Esophagus muscularis mucosa (tissue), 4 donors: ENCODE measurements at regions not wholly inside any gene's neighbourhood (a gene's known extent, or its start where the extent isn't known, plus 50 kb on each side); places are given as distances from the start of the nearest gene placed in this dataset.

Experiments used
- CTCF ChIP-seq, 3 experiments: fragments of 200-600 bp in 2 of 3; fragments of 450-650 bp in 1 of 3; sonication (generic) in 2 of 3; IDR thresholded peaks; one replicate each; pipeline ENCODE4 v1.5.1; 2017 to 2019; ENCODE audit warnings: antibody characterized with exemption in 3 of 3, mild to moderate bottlenecking in 2 of 3, moderate library complexity in 1 of 3
- EP300 ChIP-seq: sonication (generic); formaldehyde crosslinking; IDR thresholded peaks from one replicate; pipeline ENCODE4 v1.6.1; 2017; ENCODE audit warnings: antibody characterized with exemption
- POLR2A ChIP-seq: fragments of 450-650 bp; IDR thresholded peaks from one replicate; pipeline ENCODE4 v1.6.1; 2017; ENCODE audit warnings: antibody characterized with exemption, moderate library complexity, mild to moderate bottlenecking, low read depth
- POLR2AphosphoS5 ChIP-seq, 2 donors: sonication (generic); formaldehyde crosslinking; IDR thresholded peaks; one replicate each; pipeline ENCODE4 v1.6.1; 2017; ENCODE audit warnings: antibody characterized with exemption in 2 of 2

- TF ChIP-seq EP300 (no peak), POLR2AphosphoS5 (IDR thresholded peaks at IDR 0.05) (no peak), CTCF (IDR thresholded peaks at IDR 0.05) (no peak), POLR2A (no peak)
These were observed 370.2 kb downstream of the CTTN start for GRCh38 chr11:70768346-70769095.
